Fibroblast of mammary gland (primary cell): ENCODE measurements at regions not wholly inside any gene's neighbourhood (a gene's known extent, or its start where the extent isn't known, plus 50 kb on each side); places are given as distances from the start of the nearest gene placed in this dataset.
A peak's percentile ranks its signal among the peaks of the same experiment; 100 is the strongest.
"Not testable (repeated sequence)": the region's sequence is repeated elsewhere in the genome, so short reads cannot be mapped to it uniquely, and the experiment has no call there.

Experiments
- DNase-seq: peaks from one replicate; pipeline ENCODE4 v3.0.0-alpha.2; 2010; ENCODE audit warnings: low read depth
- H3K4me3 ChIP-seq: 2 replicates; pipeline ENCODE4 v1.5.1; 2011; ENCODE audit warnings: low read depth, mild to moderate bottlenecking, low read length, moderate library complexity; ENCODE audit not compliant: control insufficient read depth
- TF ChIP-seq, protein P1 (sequence below): conservative IDR thresholded peaks from 2 replicates; pipeline ENCODE4 v1.5.1; 2011; ENCODE audit warnings: low read depth, low read length, inconsistent platforms; ENCODE audit not compliant: control insufficient read depth, insufficient read depth

- no peak overlapping the region for H3K4me3 ChIP-seq
- TF ChIP-seq, protein P1, sequence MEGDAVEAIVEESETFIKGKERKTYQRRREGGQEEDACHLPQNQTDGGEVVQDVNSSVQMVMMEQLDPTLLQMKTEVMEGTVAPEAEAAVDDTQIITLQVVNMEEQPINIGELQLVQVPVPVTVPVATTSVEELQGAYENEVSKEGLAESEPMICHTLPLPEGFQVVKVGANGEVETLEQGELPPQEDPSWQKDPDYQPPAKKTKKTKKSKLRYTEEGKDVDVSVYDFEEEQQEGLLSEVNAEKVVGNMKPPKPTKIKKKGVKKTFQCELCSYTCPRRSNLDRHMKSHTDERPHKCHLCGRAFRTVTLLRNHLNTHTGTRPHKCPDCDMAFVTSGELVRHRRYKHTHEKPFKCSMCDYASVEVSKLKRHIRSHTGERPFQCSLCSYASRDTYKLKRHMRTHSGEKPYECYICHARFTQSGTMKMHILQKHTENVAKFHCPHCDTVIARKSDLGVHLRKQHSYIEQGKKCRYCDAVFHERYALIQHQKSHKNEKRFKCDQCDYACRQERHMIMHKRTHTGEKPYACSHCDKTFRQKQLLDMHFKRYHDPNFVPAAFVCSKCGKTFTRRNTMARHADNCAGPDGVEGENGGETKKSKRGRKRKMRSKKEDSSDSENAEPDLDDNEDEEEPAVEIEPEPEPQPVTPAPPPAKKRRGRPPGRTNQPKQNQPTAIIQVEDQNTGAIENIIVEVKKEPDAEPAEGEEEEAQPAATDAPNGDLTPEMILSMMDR: no peak
- no peak for DNase-seq
These were observed 440.8 kb downstream of the PYDC2 start for GRCh38 chr3:191901741-191902140.

- TF ChIP-seq, protein P1: no peak
- no peak for DNase-seq
- H3K4me3 ChIP-seq: no peak overlapping the region
These were observed 451.7 kb downstream of the PYDC2 start for GRCh38 chr3:191912616-191913204.

- DNase-seq: peak; percentile 1
- H3K4me3 ChIP-seq: no peak overlapping the region
- TF ChIP-seq, protein P1: no peak
These were observed 454.7 kb downstream of the PYDC2 start for GRCh38 chr3:191915712-191916111.

DNA sequence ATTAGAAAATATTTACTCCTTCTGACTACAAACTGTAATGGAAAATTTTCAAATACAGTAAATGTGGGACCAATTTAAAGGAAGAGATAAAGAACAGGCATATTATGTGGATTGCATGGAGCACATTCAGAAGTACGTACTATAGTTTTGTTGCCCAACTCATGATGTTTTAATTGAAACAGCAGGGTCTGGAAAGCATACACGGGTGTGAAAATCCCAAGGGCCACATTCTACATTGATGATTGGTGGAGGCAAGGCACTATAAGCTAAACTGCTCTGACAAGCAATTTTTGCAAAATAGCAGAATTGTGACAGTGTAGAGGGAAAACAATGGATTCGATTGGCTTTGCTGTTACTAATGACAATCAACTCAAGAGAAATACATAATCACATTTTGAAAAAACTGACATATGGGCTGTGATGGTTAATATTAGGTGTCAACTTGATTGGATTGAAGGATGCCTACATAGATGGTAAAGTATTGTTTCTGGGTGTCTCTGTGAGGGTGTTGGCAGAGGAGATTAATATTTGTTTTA lies 458.6 kb downstream of the PYDC2 start:
- TF ChIP-seq, protein P1: no peak
- H3K4me3 ChIP-seq: no peak overlapping the region
- DNase-seq: no peak

DNA sequence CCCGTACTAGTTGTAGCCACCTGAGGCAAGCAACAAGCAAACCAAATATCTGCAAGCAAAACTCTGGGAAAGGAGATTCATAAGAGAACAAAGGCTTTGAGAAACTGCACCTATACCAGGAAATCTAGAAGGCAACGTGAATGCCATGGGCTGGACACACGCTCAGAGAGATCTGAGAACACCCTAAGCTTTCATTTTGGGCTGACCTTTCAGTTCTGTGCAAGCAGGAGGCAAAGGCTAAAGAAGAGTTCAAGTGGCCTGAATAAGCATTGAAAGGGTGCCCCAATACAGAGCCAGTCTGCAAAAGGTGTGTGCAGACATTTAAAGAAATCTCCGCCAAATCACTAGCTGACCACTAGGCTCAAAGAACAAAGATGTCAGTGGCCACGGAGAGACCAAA lies 461.6 kb downstream of the PYDC2 start:
- no peak overlapping the region for H3K4me3 ChIP-seq
- TF ChIP-seq, protein P1: no peak
- DNase-seq: no peak

GRCh38 chr3:191927183-191927817 lies 466.3 kb downstream of the PYDC2 start:
- not testable (repeated sequence) for DNase-seq

DNA sequence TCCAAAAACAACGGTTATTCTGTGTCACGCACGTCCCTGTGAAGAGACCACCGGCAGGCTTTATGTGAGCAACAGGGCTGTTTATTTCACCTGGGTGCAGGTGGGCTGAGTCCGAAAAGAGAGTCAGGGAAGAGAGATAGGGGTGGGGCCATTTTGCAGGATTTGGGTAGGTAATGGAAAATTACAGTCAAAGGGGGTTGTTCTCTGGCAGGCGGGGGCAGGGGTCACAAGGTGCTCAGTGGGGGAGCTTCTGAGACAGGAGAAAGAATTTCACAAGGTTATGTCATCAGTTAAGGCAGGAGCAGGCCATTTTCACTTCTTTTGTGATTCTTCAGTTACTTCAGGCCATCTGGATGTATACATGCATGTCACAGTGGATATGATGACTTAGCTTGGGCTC lies 467.0 kb downstream of the PYDC2 start:
- not testable (repeated sequence) for H3K4me3 ChIP-seq, DNase-seq

More at GRCh38 chr3:191927183-191927817, 466.3 kb downstream of the PYDC2 start:
- H3K4me3 ChIP-seq: not testable (repeated sequence)
